IMR-90 (cell line): ENCODE measurements at regions not wholly inside any gene's neighbourhood (a gene's known extent, or its start where the extent isn't known, plus 50 kb on each side); places are given as distances from the start of the nearest gene placed in this dataset.

Experiments used
- ATAC-seq: fragments of 200-7000 bp; cut with Tn5 transposase; 2 replicates; pipeline ENCODE4 v1.9.1; 2020; ENCODE audit warnings: low read depth, mild to moderate bottlenecking, moderate library complexity
- BruUV-seq: library from RNA; stranded (reverse); fragments of 400-500 nt; replicated peaks from 2 replicates; lab custom pipeline; 2021; lab: Mats Ljungman, UMichigan
- CTCF ChIA-PET: fragments of 300-600 bp; formaldehyde crosslinking; extraction: SDS; loops from one replicate; lab custom pipeline; 2021; ENCODE audit warnings: antibody characterized with exemption; lab: Yijun Ruan, JAX
- POLR2A ChIA-PET: fragments of 300-600 bp; sonication (Branson Sonifier 250); formaldehyde crosslinking; loops from one replicate; lab custom pipeline; 2022; ENCODE audit warnings: antibody characterized with exemption; ENCODE audit not compliant: unreplicated experiment; lab: Charles Lee
- DNase-seq: peaks from one replicate; pipeline ENCODE4 v3.0.0; 2013
- H2AFZ ChIP-seq: replicated peaks from 2 replicates; pipeline ENCODE3; 2013; ENCODE audit warnings: low read length, mild to moderate bottlenecking; ENCODE audit not compliant: poor library complexity
- H2AK5ac ChIP-seq: 2 replicates; pipeline ENCODE4 v1.6.1; 2013; ENCODE audit warnings: low read depth, low read length, inconsistent platforms
- H2AK9ac ChIP-seq: replicated peaks from 2 replicates; pipeline ENCODE3; 2013; ENCODE audit warnings: mild to moderate bottlenecking, low read depth, low read length, moderate library complexity; ENCODE audit not compliant: poor library complexity
- H2BK120ac ChIP-seq: 2 replicates; pipeline ENCODE4 v1.6.1; 2013; ENCODE audit warnings: low read depth, low read length, inconsistent platforms
- H2BK15ac ChIP-seq: 3 replicates; pipeline ENCODE4 v1.6.1; 2013; ENCODE audit warnings: low read depth, low read length, inconsistent platforms
- H2BK20ac ChIP-seq: 2 replicates; pipeline ENCODE4 v1.6.1; 2013; ENCODE audit warnings: low read depth, mild to moderate bottlenecking, inconsistent platforms, low read length, moderate library complexity
- H2BK5ac ChIP-seq: 2 replicates; pipeline ENCODE4 v1.6.1; 2013; ENCODE audit warnings: mild to moderate bottlenecking, low read depth, low read length, inconsistent platforms; ENCODE audit not compliant: poor library complexity, severe bottlenecking
- H3K14ac ChIP-seq: replicated peaks from 2 replicates; pipeline ENCODE4 v1.6.1; 2013; ENCODE audit warnings: low read depth, low read length, inconsistent platforms
- H3K18ac ChIP-seq: 2 replicates; pipeline ENCODE4 v1.6.1; 2013; ENCODE audit warnings: low read depth, low read length, control low read depth
- H3K23ac ChIP-seq: 2 replicates; pipeline ENCODE4 v1.6.1; 2013; ENCODE audit warnings: low read depth, low read length, inconsistent platforms
- H3K27ac ChIP-seq: 2 replicates; pipeline ENCODE4 v1.5.1; 2013; ENCODE audit warnings: mild to moderate bottlenecking, control low read depth, low read length; ENCODE audit not compliant: insufficient read depth
- H3K27me3 ChIP-seq: 2 replicates; pipeline ENCODE4 v1.6.1; 2013; ENCODE audit warnings: low read length; ENCODE audit not compliant: control insufficient read depth, insufficient read depth
- H3K36me3 ChIP-seq: 2 replicates; pipeline ENCODE4 v1.6.1; 2013; ENCODE audit warnings: low read length, mixed read lengths; ENCODE audit not compliant: control insufficient read depth, insufficient read depth
- H3K4ac ChIP-seq: 2 replicates; pipeline ENCODE4 v1.6.1; 2013; ENCODE audit warnings: low read depth, low read length, inconsistent platforms
- H3K4me1 ChIP-seq: 2 replicates; pipeline ENCODE4 v1.6.1; 2013; ENCODE audit warnings: low read length, mixed read lengths; ENCODE audit not compliant: control insufficient read depth, insufficient read depth
- H3K4me2 ChIP-seq: 2 replicates; pipeline ENCODE4 v1.6.1; 2013; ENCODE audit warnings: low read depth, mild to moderate bottlenecking, control low read depth, low read length, moderate library complexity
- H3K4me3 ChIP-seq: 2 replicates; pipeline ENCODE4 v1.5.1; 2013; ENCODE audit warnings: low read depth, mild to moderate bottlenecking, control low read depth, low read length, moderate library complexity; ENCODE audit not compliant: insufficient read depth
- H3K56ac ChIP-seq: 2 replicates; pipeline ENCODE4 v1.6.1; 2013; ENCODE audit warnings: low read length, inconsistent platforms; ENCODE audit not compliant: insufficient read depth; ENCODE audit errors: extremely low read depth
- H3K79me1 ChIP-seq, 2 experiments: 2 replicates each; pipeline ENCODE4 v1.6.1; 2013; ENCODE audit warnings: low read length in 2 of 2, inconsistent platforms in 1 of 2, low read depth in 1 of 2
- H3K9ac ChIP-seq: 2 replicates; pipeline ENCODE4 v1.6.1; 2013; ENCODE audit warnings: low read depth, low read length, control low read depth
- H3K9me1 ChIP-seq: 2 replicates; pipeline ENCODE4 v1.6.1; 2013; ENCODE audit warnings: low read length, inconsistent platforms; ENCODE audit not compliant: insufficient read depth
- H3K9me3 ChIP-seq: 2 replicates; pipeline ENCODE4 v1.6.1; 2013; ENCODE audit warnings: low read length; ENCODE audit not compliant: control insufficient read depth, insufficient read depth
- H4K20me1 ChIP-seq: 2 replicates; pipeline ENCODE4 v1.6.1; 2013; ENCODE audit warnings: low read length, inconsistent platforms; ENCODE audit not compliant: insufficient read depth
- H4K5ac ChIP-seq: 2 replicates; pipeline ENCODE4 v1.6.1; 2013; ENCODE audit warnings: mild to moderate bottlenecking, low read depth, low read length, control low read depth
- H4K8ac ChIP-seq, 2 experiments: 2 replicates each; pipeline ENCODE4 v1.6.1; 2013; ENCODE audit warnings: low read depth in 2 of 2, low read length in 2 of 2, control low read depth in 1 of 2, inconsistent platforms in 1 of 2
- H4K91ac ChIP-seq: 2 replicates; pipeline ENCODE4 v1.6.1; 2013; ENCODE audit warnings: low read depth, low read length, inconsistent platforms; ENCODE audit not compliant: insufficient read depth
- BHLHE40 ChIP-seq: fragments of 150-350 bp; IDR thresholded peaks from 2 replicates; pipeline ENCODE4 v1.6.1; 2016; ENCODE audit warnings: mild to moderate bottlenecking, low read depth, low read length
- CEBPB ChIP-seq: IDR thresholded peaks from 2 replicates; pipeline ENCODE4 v1.6.1; 2012; ENCODE audit warnings: low read depth, low read length, improper control_type of control experiment
- CHD1 ChIP-seq: IDR thresholded peaks from 2 replicates; pipeline ENCODE4 v1.6.1; 2012; ENCODE audit warnings: low read depth, low read length, improper control_type of control experiment
- CTCF ChIP-seq: conservative IDR thresholded peaks from 2 replicates; pipeline ENCODE4 v1.5.1; 2012; ENCODE audit warnings: mild to moderate bottlenecking, low read depth, low read length, improper control_type of control experiment
- ELK1 ChIP-seq: fragments of 150-350 bp; IDR thresholded peaks from 2 replicates; pipeline ENCODE4 v1.6.1; 2016; ENCODE audit warnings: low read depth, mild to moderate bottlenecking, low read length, moderate library complexity, borderline replicate concordance
- FOS ChIP-seq: fragments of 150-350 bp; IDR thresholded peaks from 2 replicates; pipeline ENCODE4 v1.6.1; 2016; ENCODE audit warnings: low read depth, low read length
- MAFK ChIP-seq: IDR thresholded peaks from 2 replicates; pipeline ENCODE4 v1.6.1; 2012; ENCODE audit warnings: low read depth, low read length, improper control_type of control experiment
- MAZ ChIP-seq: IDR thresholded peaks from 2 replicates; pipeline ENCODE4 v1.6.1; 2012; ENCODE audit warnings: low read depth, mild to moderate bottlenecking, low read length, improper control_type of control experiment, moderate library complexity, borderline replicate concordance
- MXI1 ChIP-seq: IDR thresholded peaks from 2 replicates; pipeline ENCODE4 v1.6.1; 2012; ENCODE audit warnings: low read depth, mild to moderate bottlenecking, low read length, moderate library complexity, borderline replicate concordance
- NFE2L2 ChIP-seq: fragments of 150-350 bp; IDR thresholded peaks from 2 replicates; pipeline ENCODE4 v1.6.1; 2016; ENCODE audit warnings: low read depth, mild to moderate bottlenecking, low read length
- POLR2A ChIP-seq: IDR thresholded peaks from 2 replicates; pipeline ENCODE4 v1.6.1; 2012; ENCODE audit warnings: mild to moderate bottlenecking, low read depth, low read length
- RAD21 ChIP-seq: IDR thresholded peaks from 2 replicates; pipeline ENCODE4 v1.6.1; 2012; ENCODE audit warnings: low read length, improper control_type of control experiment
- RCOR1 ChIP-seq: IDR thresholded peaks from 2 replicates; pipeline ENCODE4 v1.6.1; 2012; ENCODE audit warnings: mild to moderate bottlenecking, low read length, improper control_type of control experiment; ENCODE audit not compliant: insufficient replicate concordance
- RFX5 ChIP-seq: IDR thresholded peaks from 2 replicates; pipeline ENCODE4 v1.8.0; 2012; ENCODE audit warnings: low read depth, mild to moderate bottlenecking, low read length, moderate library complexity
- SMC3 ChIP-seq: fragments of 150-350 bp; IDR thresholded peaks from 2 replicates; pipeline ENCODE4 v1.6.1; 2016; ENCODE audit warnings: low read depth, mild to moderate bottlenecking, antibody characterized with exemption, low read length, moderate library complexity
- USF2 ChIP-seq: fragments of 150-350 bp; IDR thresholded peaks from 2 replicates; pipeline ENCODE4 v1.6.1; 2017; ENCODE audit warnings: mild to moderate bottlenecking, antibody characterized with exemption, low read length, low read depth
- WGBS, 2 experiments: methylation state at CpG; one replicate each; pipeline versions ENCODE4 v1.1.5 to v1.1.7; 2013; ENCODE audit warnings: missing lambda C conversion rate in 2 of 2; ENCODE audit not compliant: insufficient read length in 1 of 2; ENCODE audit errors: extremely low coverage in 2 of 2; 5-methylcytosine and 5-hydroxymethylcytosine counted together
- dilution Hi-C: fragments of 300-500 bp; cut with HindIII; formaldehyde crosslinking; loops from one replicate; pipeline ENCODE4 v1.14.3; 2018; ENCODE audit warnings: low sequenced_read_pairs; ENCODE audit not compliant: unreplicated experiment
- in situ Hi-C: fragments of 300-500 bp; cut with MboI; formaldehyde crosslinking; loops from 3 replicates; pipeline ENCODE4 v1.14.3; 2019; ENCODE audit warnings: low sequenced_read_pairs, inconsistent platforms, mixed read lengths
- intact Hi-C: fragments of 100-400 bp; cut with micrococcal nuclease; formaldehyde crosslinking; loops from 2 replicates; pipeline ENCODE4 v1.10.0; 2022

- H3K9ac ChIP-seq: no peak overlapping the region
- H2BK20ac ChIP-seq: no peak overlapping the region
- no peak overlapping the region for H3K4me3 ChIP-seq
- ATAC-seq (no peak), DNase-seq (no peak)
- ChIA-PET POLR2A (no interaction called here), CTCF (interaction anchor here (0.6 kb wide), 1 partner anchor 559 kb away, joined by 3 read pairs; no protein-coding TSS in a partner anchor)
- H3K56ac ChIP-seq: no peak overlapping the region
- H2BK5ac ChIP-seq: no peak overlapping the region
- intact Hi-C loops (no loop called here), dilution Hi-C loops (no loop called here), in situ Hi-C loops (no loop called here)
- no peak overlapping the region for H3K18ac ChIP-seq
- H3K23ac ChIP-seq: no peak overlapping the region
- no peak overlapping the region for H3K27ac ChIP-seq
- H3K4me2 ChIP-seq: no peak overlapping the region
- no peak overlapping the region for H3K14ac ChIP-seq
- H4K8ac ChIP-seq: no peak overlapping the region
- H2BK120ac ChIP-seq: no peak overlapping the region
- H2BK15ac ChIP-seq: no peak overlapping the region
- H2AK5ac ChIP-seq: no peak overlapping the region
- H2AFZ ChIP-seq: no peak overlapping the region
- no TSS peak for BruUV-seq
- no peak overlapping the region for H4K91ac ChIP-seq
- peaks cover 4% of the 10 kb centered on the region; the same call in 1 of the 2 replicates for H3K9me3 ChIP-seq
- no peaks in the 10 kb centered on the region for H3K4me1 ChIP-seq
- TF ChIP-seq MAZ: no peak
- no peak for TF ChIP-seq RCOR1
- TF ChIP-seq ELK1: no peak
- TF ChIP-seq MAFK: no peak
- TF ChIP-seq CTCF: no peak
- TF ChIP-seq RAD21: no peak
- TF ChIP-seq SMC3: no peak
- TF ChIP-seq CEBPB: no peak
- no peak for TF ChIP-seq CHD1
- no peak for TF ChIP-seq USF2
- no peak for TF ChIP-seq RFX5
- no peak for TF ChIP-seq NFE2L2
- TF ChIP-seq FOS: no peak
- TF ChIP-seq POLR2A: no peak
- TF ChIP-seq BHLHE40: no peak
- no peak for TF ChIP-seq MXI1
- no peaks in the 10 kb centered on the region for H4K20me1 ChIP-seq
- no peak overlapping the region for H4K5ac ChIP-seq
- WGBS, 2 experiments: no CpG with 5 or more reads among the region's 1 CpG
- no peaks in the 10 kb centered on the region for H3K79me1 ChIP-seq
- no peaks in the 10 kb centered on the region for H3K36me3 ChIP-seq
- no peaks in the 10 kb centered on the region for H3K27me3 ChIP-seq
- no peak overlapping the region for H3K4ac ChIP-seq
- no peak overlapping the region for H2AK9ac ChIP-seq
- no peaks in the 10 kb centered on the region for H3K9me1 ChIP-seq
Observed at GRCh38 chr9:80052830-80053229, 481.1 kb downstream of the TLE4 start.
